PC-9 (cell line): ENCODE measurements at regions not wholly inside any gene's neighbourhood (a gene's known extent, or its start where the extent isn't known, plus 50 kb on each side); places are given as distances from the start of the nearest gene placed in this dataset.
"Not testable (repeated sequence)": the region's sequence is repeated elsewhere in the genome, so short reads cannot be mapped to it uniquely, and the experiment has no call there.

Experiments
- BruUV-seq: library from RNA; stranded (reverse); fragments of 400-500 nt; replicated peaks from 2 replicates; lab custom pipeline; 2021; lab: Mats Ljungman, UMichigan
- CTCF ChIA-PET: fragments of 300-600 bp; sonication (Branson Sonifier 250); formaldehyde crosslinking; loops from one replicate; lab custom pipeline; 2022; ENCODE audit warnings: antibody characterized with exemption; lab: Charles Lee
- POLR2A ChIA-PET: fragments of 300-600 bp; sonication (Branson Sonifier 250); formaldehyde crosslinking; loops from one replicate; lab custom pipeline; 2022; ENCODE audit warnings: antibody characterized with exemption; ENCODE audit not compliant: unreplicated experiment; lab: Charles Lee
- DNase-seq, 2 experiments: peaks; one replicate each; pipeline versions ENCODE4 v3.0.0 to v3.0.0-alpha.2; 2015 to 2022; ENCODE audit warnings: mixed read lengths in 1 of 2
- H2AFZ ChIP-seq: fragments of 200-600 bp; sonication (generic); 2 replicates; pipeline ENCODE4 v1.8.1; 2017; ENCODE audit warnings: antibody characterized with exemption
- H3F3A ChIP-seq: fragments of 200-600 bp; sonication (generic); 2 replicates; pipeline ENCODE4 v1.8.1; 2017; ENCODE audit warnings: antibody characterized with exemption, mild to moderate bottlenecking, low read depth; ENCODE audit not compliant: insufficient read depth
- H3K27ac ChIP-seq: fragments of 200-600 bp; sonication (generic); 2 replicates; pipeline ENCODE4 v1.6.1; 2016; ENCODE audit warnings: mixed run types
- H3K27me3 ChIP-seq: fragments of 200-600 bp; sonication (generic); 2 replicates; pipeline ENCODE4 v1.6.1; 2016; ENCODE audit warnings: low read depth, mixed run types; ENCODE audit not compliant: insufficient read depth
- H3K36me3 ChIP-seq: fragments of 200-600 bp; sonication (generic); 2 replicates; pipeline ENCODE4 v1.6.1; 2016; ENCODE audit warnings: low read depth, mixed run types
- H3K4me1 ChIP-seq: fragments of 200-600 bp; sonication (generic); replicated peaks from 2 replicates; pipeline ENCODE4 v1.6.1; 2016; ENCODE audit warnings: mixed run types; ENCODE audit not compliant: insufficient read depth
- H3K4me2 ChIP-seq: fragments of 200-600 bp; sonication (generic); 2 replicates; pipeline ENCODE4 v1.6.1; 2017; ENCODE audit warnings: mixed run types
- H3K4me3 ChIP-seq: fragments of 200-600 bp; sonication (generic); 2 replicates; pipeline ENCODE4 v1.6.1; 2016; ENCODE audit warnings: mixed run types
- H3K79me2 ChIP-seq: fragments of 200-600 bp; sonication (generic); 2 replicates; pipeline ENCODE4 v1.6.1; 2017; ENCODE audit warnings: low read depth, mixed run types
- H3K9me2 ChIP-seq: fragments of 200-600 bp; sonication (generic); 2 replicates; pipeline ENCODE4 v1.8.1; 2017; ENCODE audit warnings: mild to moderate bottlenecking; ENCODE audit not compliant: insufficient read depth
- H3K9me3 ChIP-seq: fragments of 200-600 bp; sonication (generic); 2 replicates; pipeline ENCODE4 v1.8.1; 2016; ENCODE audit warnings: low read depth; ENCODE audit not compliant: insufficient read depth
- H4K20me1 ChIP-seq: fragments of 200-600 bp; sonication (generic); 2 replicates; pipeline ENCODE4 v1.8.1; 2017; ENCODE audit not compliant: insufficient read depth
- CTCF ChIP-seq: fragments of 200-600 bp; sonication (generic); conservative IDR thresholded peaks from 2 replicates; pipeline ENCODE4 v1.6.1; 2017; ENCODE audit warnings: mixed run types, antibody characterized with exemption, mild to moderate bottlenecking, moderate library complexity
- EZH2 ChIP-seq: fragments of 200-600 bp; sonication (generic); IDR thresholded peaks from 2 replicates; pipeline ENCODE4 v1.8.0; 2017; ENCODE audit warnings: antibody characterized with exemption, low read depth
- intact Hi-C: fragments of 100-400 bp; cut with micrococcal nuclease; formaldehyde crosslinking; loops from one replicate; pipeline ENCODE4 v1.10.0; 2022; ENCODE audit not compliant: unreplicated experiment

DNA sequence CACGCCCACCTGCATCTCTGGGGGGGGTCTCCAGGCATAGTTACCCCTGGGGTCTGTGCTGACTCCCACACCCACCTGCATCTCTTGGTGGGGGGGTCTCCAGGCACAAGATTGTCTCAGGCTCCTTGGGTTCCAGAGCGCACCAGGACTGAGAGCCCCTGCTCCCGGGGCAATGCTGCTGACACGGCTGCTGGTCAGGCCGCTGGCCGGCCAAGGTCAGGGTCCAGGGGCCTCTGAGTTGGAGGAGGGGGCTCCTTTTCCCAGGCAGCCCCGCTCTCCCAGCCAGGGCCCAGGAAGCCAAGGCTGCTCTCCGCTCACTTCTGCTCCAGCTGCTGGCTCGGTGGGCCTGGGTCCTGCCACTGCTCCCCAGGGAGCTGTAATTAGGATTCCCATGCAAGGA lies 77.3 kb upstream of the SFSWAP start:
- H3K4me1 ChIP-seq, H3K4me3 ChIP-seq, H2AFZ ChIP-seq, H3K9me2 ChIP-seq, DNase-seq, CTCF ChIA-PET, H3K27ac ChIP-seq, BruUV-seq, H3K4me2 ChIP-seq, H3F3A ChIP-seq, POLR2A ChIA-PET, H3K9me3 ChIP-seq, H3K79me2 ChIP-seq, H3K36me3 ChIP-seq, H4K20me1 ChIP-seq, intact Hi-C loops: not testable (repeated sequence)
- H3K27me3 ChIP-seq = peaks cover 71% of the 10 kb centered on the region

DNA sequence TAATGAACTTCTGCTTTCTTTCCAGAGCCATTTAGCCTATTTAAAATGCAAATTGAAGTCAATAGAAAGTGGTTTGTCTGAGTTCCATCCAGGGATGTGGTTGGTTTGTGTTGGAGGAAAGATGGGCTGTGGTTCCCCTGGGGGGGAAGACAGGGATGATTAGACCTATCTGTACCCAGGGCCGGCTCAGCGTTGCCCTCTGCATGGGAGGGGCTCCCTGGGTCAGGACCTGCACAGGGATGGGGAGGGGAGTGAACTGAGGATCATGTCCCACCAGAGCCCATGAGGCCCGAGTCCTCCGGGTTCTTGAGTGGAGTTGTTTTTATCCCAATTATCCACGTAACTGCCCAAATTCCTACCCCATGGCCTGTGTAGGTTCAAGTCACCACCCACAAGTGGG lies 76.9 kb upstream of the SFSWAP start:
- Histone ChIP-seq H3K4me3 (no peak overlapping the region), H3K27me3 (peaks cover 71% of the 10 kb centered on the region), H3K36me3 (no peaks in the 10 kb centered on the region), H3K9me2 (no peaks in the 10 kb centered on the region), H3F3A (no peaks in the 10 kb centered on the region), H3K4me1 (no peaks in the 10 kb centered on the region), H3K4me2 (no peak overlapping the region), H2AFZ (no peak overlapping the region), H3K27ac (no peak overlapping the region), H4K20me1 (no peaks in the 10 kb centered on the region), H3K9me3 (no peaks in the 10 kb centered on the region), H3K79me2 (no peaks in the 10 kb centered on the region)
- POLR2A ChIA-PET = no interaction called here
- intact Hi-C loops = no loop called here
- TF ChIP-seq CTCF (no peak), EZH2 (no peak)
- CTCF ChIA-PET = no interaction called here
- no TSS peak for BruUV-seq
- DNase-seq = no peak

DNA sequence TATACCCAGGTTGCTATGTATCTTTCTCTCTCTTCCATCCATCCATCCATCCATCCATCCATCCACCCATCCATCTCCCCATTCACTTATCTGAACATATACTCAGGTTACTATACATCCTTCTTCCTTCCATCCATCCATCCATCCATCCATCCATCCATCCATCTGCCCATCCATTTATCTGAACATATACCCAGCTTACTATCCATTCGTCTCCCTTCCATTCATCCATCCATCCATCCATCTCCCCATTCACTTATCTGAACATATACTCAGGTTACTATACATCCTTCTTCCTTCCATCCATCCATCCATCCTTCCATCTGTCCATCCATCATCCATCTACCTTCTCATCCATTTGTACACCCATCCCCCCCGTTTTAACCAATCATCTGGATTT lies 75.9 kb upstream of the SFSWAP start:
- H3F3A ChIP-seq, CTCF ChIA-PET, H3K4me2 ChIP-seq, H3K27ac ChIP-seq, H3K4me1 ChIP-seq, DNase-seq, H3K9me3 ChIP-seq, H4K20me1 ChIP-seq, BruUV-seq, POLR2A ChIA-PET, H3K79me2 ChIP-seq, H3K9me2 ChIP-seq, intact Hi-C loops, H3K36me3 ChIP-seq, H3K4me3 ChIP-seq, H2AFZ ChIP-seq: not testable (repeated sequence)
- H3K27me3 ChIP-seq = peaks cover 74% of the 10 kb centered on the region

DNA sequence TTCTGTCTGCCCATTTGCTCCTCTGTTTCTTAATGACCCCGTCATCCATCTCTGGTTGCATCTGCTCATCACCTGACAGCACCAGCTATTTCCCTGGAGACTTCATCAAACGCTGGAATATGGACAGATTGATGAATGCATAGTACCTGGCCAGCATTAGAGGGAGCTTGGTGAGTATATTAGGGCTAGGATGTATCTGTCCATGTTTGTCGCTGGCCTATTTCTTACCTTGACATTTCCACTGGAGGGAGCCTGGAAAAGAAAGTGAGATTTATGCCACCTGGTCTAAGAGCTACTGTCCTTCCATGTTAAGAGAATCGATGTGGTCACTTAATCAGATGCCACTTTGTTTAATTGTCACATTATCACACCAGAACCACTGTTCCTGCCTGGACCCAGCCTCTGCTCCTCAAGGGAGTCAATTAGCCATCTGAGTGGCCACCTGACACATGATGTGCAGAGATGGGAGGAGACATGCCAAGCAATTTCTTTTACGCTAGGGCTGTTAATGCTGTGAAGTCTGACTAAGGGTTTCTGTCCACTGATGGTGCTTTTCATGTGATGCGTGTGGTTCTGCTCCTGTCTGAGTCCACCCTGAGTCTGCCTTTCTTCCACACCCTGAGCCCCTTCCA lies 75.3 kb upstream of the SFSWAP start:
- intact Hi-C loops = no loop called here
- Histone ChIP-seq H3K36me3 (no peaks in the 10 kb centered on the region), H4K20me1 (no peaks in the 10 kb centered on the region), H3K9me2 (no peaks in the 10 kb centered on the region), H3K4me1 (no peaks in the 10 kb centered on the region), H3K4me3 (no peak overlapping the region), H3F3A (no peaks in the 10 kb centered on the region), H3K9me3 (no peaks in the 10 kb centered on the region), H3K27me3 (peaks cover 74% of the 10 kb centered on the region), H3K27ac (no peak overlapping the region), H3K79me2 (no peaks in the 10 kb centered on the region), H2AFZ (no peak overlapping the region), H3K4me2 (no peak overlapping the region)
- POLR2A ChIA-PET = interaction anchor here (0.6 kb wide), 1 partner anchor 108 kb away, joined by 3 read pairs; no protein-coding TSS in a partner anchor
- CTCF ChIA-PET = no interaction called here
- no peak for TF ChIP-seq CTCF
- no peak for TF ChIP-seq EZH2
- DNase-seq = no peak
- BruUV-seq = no TSS peak
